GM12874 (cell line): ENCODE measurements at regions not wholly inside any gene's neighbourhood (a gene's known extent, or its start where the extent isn't known, plus 50 kb on each side); places are given as distances from the start of the nearest gene placed in this dataset.

Experiments used
- CTCF ChIP-seq: IDR thresholded peaks from 2 replicates; pipeline ENCODE4 v1.5.1; 2011; ENCODE audit warnings: low read depth, mild to moderate bottlenecking, control low read depth, low read length, moderate library complexity; ENCODE audit not compliant: insufficient read depth

GRCh38 chr6:112439010-112439409 lies 91.9 kb downstream of the RFPL4B start:
- TF ChIP-seq CTCF = no peak

GRCh38 chr6:112439432-112439831 lies 92.3 kb downstream of the RFPL4B start:
- TF ChIP-seq CTCF = no peak

GRCh38 chr6:112441607-112442006 lies 94.5 kb downstream of the RFPL4B start:
- TF ChIP-seq CTCF = no peak

GRCh38 chr6:112443179-112444065 lies 96.3 kb downstream of the RFPL4B start:
- no peak for TF ChIP-seq CTCF

- TF ChIP-seq CTCF = no peak
Observed at GRCh38 chr6:112450663-112451062, 103.5 kb downstream of the RFPL4B start.

- TF ChIP-seq CTCF = no peak
Observed at GRCh38 chr6:112457886-112458285, 110.8 kb downstream of the RFPL4B start.

GRCh38 chr6:112459758-112460304 lies 112.7 kb downstream of the RFPL4B start:
- no peak for TF ChIP-seq CTCF
